BJ (cell line): ENCODE measurements at regions not wholly inside any gene's neighbourhood (a gene's known extent, or its start where the extent isn't known, plus 50 kb on each side); places are given as distances from the start of the nearest gene placed in this dataset.

Source experiments
- CTCF ChIA-PET: fragments of 350-600 bp; formaldehyde crosslinking; extraction: SDS; loops from one replicate; lab custom pipeline; 2021; ENCODE audit warnings: antibody characterized with exemption, inconsistent platforms; lab: Yijun Ruan, JAX
- POLR2A ChIA-PET: fragments of 300-600 bp; sonication (Branson Sonifier 250); formaldehyde crosslinking; extraction: SDS; loops from one replicate; lab custom pipeline; 2021; ENCODE audit warnings: antibody characterized with exemption; lab: Charles Lee
- DNase-seq: peaks from one replicate; pipeline ENCODE4 v3.0.0-alpha.2; 2011; ENCODE audit warnings: low read depth
- H3K27me3 ChIP-seq: 2 replicates; pipeline ENCODE4 v1.6.0; 2011; ENCODE audit warnings: low read length; ENCODE audit not compliant: control insufficient read depth, insufficient read depth
- H3K36me3 ChIP-seq: 2 replicates; pipeline ENCODE4 v1.5.1; 2011; ENCODE audit warnings: low read length; ENCODE audit not compliant: control insufficient read depth, insufficient read depth
- H3K4me3 ChIP-seq: 2 replicates; pipeline ENCODE4 v1.5.1; 2011; ENCODE audit warnings: low read depth, mild to moderate bottlenecking, control low read depth, low read length
- CTCF ChIP-seq: IDR thresholded peaks from 2 replicates; pipeline ENCODE4 v1.5.1; 2011; ENCODE audit warnings: low read depth, mild to moderate bottlenecking, control low read depth, inconsistent platforms, low read length, moderate library complexity; ENCODE audit not compliant: insufficient read depth

GRCh38 chr6:14348389-14348788 is 230.8 kb downstream of the CD83 start:
- H3K36me3 ChIP-seq: no peaks in the 10 kb centered on the region
- CTCF ChIA-PET: interaction anchor here (0.8 kb wide), 1 partner anchor 10 kb away, joined by 3 read pairs; no protein-coding TSS in a partner anchor
- no peak for DNase-seq
- H3K4me3 ChIP-seq: no peak overlapping the region
- peaks cover 3% of the 10 kb centered on the region; the same call in 1 of the 2 replicates for H3K27me3 ChIP-seq
- no peak for TF ChIP-seq CTCF
- POLR2A ChIA-PET: no interaction called here

GRCh38 chr6:14349507-14349906 is 231.9 kb downstream of the CD83 start:
- no peak for TF ChIP-seq CTCF
- CTCF ChIA-PET: no interaction called here
- Histone ChIP-seq H3K4me3 (no peak overlapping the region), H3K27me3 (peaks cover 3% of the 10 kb centered on the region; the same call in 1 of the 2 replicates), H3K36me3 (no peaks in the 10 kb centered on the region)
- no peak for DNase-seq
- POLR2A ChIA-PET: no interaction called here

GRCh38 chr6:14350210-14350609 is 232.6 kb downstream of the CD83 start:
- TF ChIP-seq CTCF: no peak
- POLR2A ChIA-PET: no interaction called here
- Histone ChIP-seq H3K27me3 (peaks cover 3% of the 10 kb centered on the region; the same call in 1 of the 2 replicates), H3K4me3 (no peak overlapping the region), H3K36me3 (no peaks in the 10 kb centered on the region)
- no peak for DNase-seq
- CTCF ChIA-PET: no interaction called here

- Histone ChIP-seq H3K4me3 (no peak overlapping the region), H3K36me3 (no peaks in the 10 kb centered on the region), H3K27me3 (peaks cover 3% of the 10 kb centered on the region; the same call in 1 of the 2 replicates)
- CTCF ChIA-PET: interaction anchor here (0.5 kb wide), 1 partner anchor 1355 kb away, joined by 3 read pairs; no protein-coding TSS in a partner anchor
- DNase-seq: no peak
- POLR2A ChIA-PET: no interaction called here
- TF ChIP-seq CTCF: no peak
These were observed 235.7 kb downstream of the CD83 start for GRCh38 chr6:14353281-14353680.

- TF ChIP-seq CTCF: no peak
- Histone ChIP-seq H3K27me3 (peaks cover 3% of the 10 kb centered on the region; the same call in 1 of the 2 replicates), H3K36me3 (no peaks in the 10 kb centered on the region), H3K4me3 (no peak overlapping the region)
- no peak for DNase-seq
- ChIA-PET CTCF (interaction anchor here (1.5 kb wide), 1 partner anchor 8 kb away, joined by 4 read pairs; no protein-coding TSS in a partner anchor), POLR2A (no interaction called here)
These were observed 236.2 kb downstream of the CD83 start for GRCh38 chr6:14353798-14354197.
